OCI-LY7 (cell line): ENCODE measurements at regions not wholly inside any gene's neighbourhood (a gene's known extent, or its start where the extent isn't known, plus 50 kb on each side); places are given as distances from the start of the nearest gene placed in this dataset.

ENCODE experiments used
- BruUV-seq: library from RNA; stranded (reverse); fragments of 400-500 nt; replicated peaks from 2 replicates; lab custom pipeline; 2021; lab: Mats Ljungman, UMichigan
- CTCF ChIA-PET: fragments of 300-600 bp; sonication (Branson Sonifier 250); formaldehyde crosslinking; loops from one replicate; lab custom pipeline; 2022; ENCODE audit warnings: antibody characterized with exemption; ENCODE audit not compliant: unreplicated experiment; lab: Charles Lee
- POLR2A ChIA-PET: fragments of 300-600 bp; sonication (Branson Sonifier 250); formaldehyde crosslinking; loops from one replicate; lab custom pipeline; 2022; ENCODE audit warnings: antibody characterized with exemption; lab: Charles Lee
- DNase-seq: peaks from one replicate; pipeline ENCODE4 v3.0.0-alpha.2; 2015; ENCODE audit warnings: low spot score
- H2AFZ ChIP-seq: fragments of 200-600 bp; sonication (generic), shearing (Covaris generic); 2 replicates; pipeline ENCODE4 v1.6.1; 2014; ENCODE audit warnings: mild to moderate bottlenecking, antibody characterized with exemption, low read length, moderate library complexity
- H3K27ac ChIP-seq: fragments of 200-600 bp; sonication (generic); 2 replicates; pipeline ENCODE4 v1.5.1; 2014; ENCODE audit warnings: mixed run types, low read depth, mild to moderate bottlenecking, moderate library complexity, low read length, inconsistent platforms; ENCODE audit not compliant: poor library complexity, severe bottlenecking
- H3K36me3 ChIP-seq: fragments of 200-600 bp; sonication (generic); 2 replicates; pipeline ENCODE4 v1.6.1; 2014; ENCODE audit warnings: mild to moderate bottlenecking, antibody characterized with exemption, low read length, moderate library complexity, mixed read lengths; ENCODE audit not compliant: insufficient read depth
- H3K4me1 ChIP-seq: fragments of 200-600 bp; sonication (generic); 2 replicates; pipeline ENCODE4 v1.5.1; 2014; ENCODE audit warnings: mild to moderate bottlenecking, low read length; ENCODE audit not compliant: insufficient read depth, poor library complexity, severe bottlenecking
- H3K4me2 ChIP-seq: fragments of 200-600 bp; sonication (generic); 2 replicates; pipeline ENCODE4 v1.6.1; 2014; ENCODE audit warnings: mild to moderate bottlenecking, low read length
- H3K4me3 ChIP-seq: fragments of 200-600 bp; sonication (generic); 2 replicates; pipeline ENCODE4 v1.5.1; 2014; ENCODE audit warnings: mild to moderate bottlenecking, low read depth, low read length; ENCODE audit not compliant: poor library complexity, severe bottlenecking
- H3K79me2 ChIP-seq: fragments of 200-600 bp; sonication (generic); 2 replicates; pipeline ENCODE4 v1.6.1; 2016; ENCODE audit warnings: low read depth, mild to moderate bottlenecking, low read length, moderate library complexity, mixed read lengths; ENCODE audit not compliant: insufficient read depth
- H3K9me2 ChIP-seq: fragments of 200-600 bp; sonication (generic); 2 replicates; pipeline ENCODE4 v1.6.1; 2016; ENCODE audit warnings: mild to moderate bottlenecking, low read length, mixed read lengths; ENCODE audit not compliant: insufficient read depth
- H3K9me3 ChIP-seq: fragments of 200-600 bp; sonication (generic); 2 replicates; pipeline ENCODE4 v1.6.1; 2014; ENCODE audit warnings: mild to moderate bottlenecking, mixed run types, low read length, mixed read lengths
- H4K20me1 ChIP-seq: fragments of 200-600 bp; sonication (generic); 2 replicates; pipeline ENCODE4 v1.6.1; 2014; ENCODE audit warnings: mild to moderate bottlenecking, antibody characterized with exemption, low read length, moderate library complexity, mixed read lengths; ENCODE audit not compliant: insufficient read depth
- CTCF ChIP-seq: fragments of 200-600 bp; sonication (generic); conservative IDR thresholded peaks from 2 replicates; pipeline ENCODE4 v1.5.1; 2014; ENCODE audit warnings: mild to moderate bottlenecking, antibody characterized with exemption, low read length, moderate library complexity, mixed read lengths
- EZH2phosphoT487 ChIP-seq: fragments of 200-600 bp; sonication (generic); IDR thresholded peaks from 2 replicates; pipeline ENCODE4 v1.6.1; 2018; ENCODE audit warnings: low read depth, borderline replicate concordance, mild to moderate bottlenecking, mixed run types, antibody characterized with exemption, low read length, moderate library complexity, mixed read lengths
- intact Hi-C: fragments of 100-400 bp; cut with micrococcal nuclease; formaldehyde crosslinking; loops from one replicate; pipeline ENCODE4 v1.10.0; 2022; ENCODE audit not compliant: unreplicated experiment

GRCh38 chr4:180081072-180081471 is 2162.1 kb upstream of the TENM3 start:
- Histone ChIP-seq H3K4me1 (no peaks in the 10 kb centered on the region), H3K9me3 (no peaks in the 10 kb centered on the region), H2AFZ (no peak overlapping the region), H3K4me2 (no peak overlapping the region), H3K4me3 (no peak overlapping the region), H3K27ac (no peak overlapping the region), H3K9me2 (no peaks in the 10 kb centered on the region), H4K20me1 (no peaks in the 10 kb centered on the region), H3K79me2 (no peaks in the 10 kb centered on the region), H3K36me3 (no peaks in the 10 kb centered on the region)
- no peak for DNase-seq
- ChIA-PET CTCF (no interaction called here), POLR2A (no interaction called here)
- intact Hi-C loops: no loop called here
- TF ChIP-seq EZH2phosphoT487: no peak
- no peak for TF ChIP-seq CTCF
- BruUV-seq: no TSS peak

GRCh38 chr4:180084561-180084960 is 2158.6 kb upstream of the TENM3 start:
- CTCF ChIA-PET: no interaction called here
- intact Hi-C loops: no loop called here
- POLR2A ChIA-PET: interaction anchor here (0.6 to 0.7 kb wide), 2 partner anchors 136 to 447 kb away, joined by 7 to 8 read pairs; no protein-coding TSS in a partner anchor
- Histone ChIP-seq H3K4me1 (no peaks in the 10 kb centered on the region), H3K4me2 (no peak overlapping the region), H3K79me2 (no peaks in the 10 kb centered on the region), H3K9me2 (no peaks in the 10 kb centered on the region), H3K27ac (no peak overlapping the region), H3K9me3 (no peaks in the 10 kb centered on the region), H3K4me3 (no peak overlapping the region), H3K36me3 (no peaks in the 10 kb centered on the region), H2AFZ (no peak overlapping the region), H4K20me1 (no peaks in the 10 kb centered on the region)
- no TSS peak for BruUV-seq
- no peak for DNase-seq
- no peak for TF ChIP-seq EZH2phosphoT487
- no peak for TF ChIP-seq CTCF

- no TSS peak for BruUV-seq
- no peak overlapping the region for H2AFZ ChIP-seq
- intact Hi-C loops: no loop called here
- no peaks in the 10 kb centered on the region for H3K4me1 ChIP-seq
- H3K27ac ChIP-seq: no peak overlapping the region
- no peaks in the 10 kb centered on the region for H4K20me1 ChIP-seq
- CTCF ChIA-PET: no interaction called here
- no peaks in the 10 kb centered on the region for H3K79me2 ChIP-seq
- no peaks in the 10 kb centered on the region for H3K36me3 ChIP-seq
- no peak for DNase-seq
- TF ChIP-seq CTCF (no peak), EZH2phosphoT487 (no peak)
- H3K4me3 ChIP-seq: no peak overlapping the region
- H3K9me2 ChIP-seq: no peaks in the 10 kb centered on the region
- H3K9me3 ChIP-seq: no peaks in the 10 kb centered on the region
- no peak overlapping the region for H3K4me2 ChIP-seq
- POLR2A ChIA-PET: interaction anchor here (0.7 kb wide), 1 partner anchor 673 kb away, joined by 3 read pairs; no protein-coding TSS in a partner anchor
Observed at GRCh38 chr4:180086480-180087190, 2156.6 kb upstream of the TENM3 start.
